Neural cell (in vitro differentiated cells): ENCODE measurements at regions not wholly inside any gene's neighbourhood (a gene's known extent, or its start where the extent isn't known, plus 50 kb on each side); places are given as distances from the start of the nearest gene placed in this dataset.
A peak's percentile ranks its signal among the peaks of the same experiment; 100 is the strongest.

Experiments
- H2AFZ ChIP-seq: fragments of 200-600, 300-800 bp; sonication (generic), shearing (Covaris generic); 2 replicates; pipeline ENCODE4 v1.6.0; 2014; ENCODE audit warnings: low read depth, mild to moderate bottlenecking, antibody characterized with exemption, low read length, moderate library complexity
- H3F3A ChIP-seq: fragments of 200-600 bp; shearing (Covaris generic); 2 replicates; pipeline ENCODE4 v1.6.1; 2016; ENCODE audit warnings: mild to moderate bottlenecking, moderate library complexity, mixed read lengths, antibody characterized with exemption, low read length; ENCODE audit not compliant: insufficient read depth, poor library complexity, severe bottlenecking
- H3K27ac ChIP-seq: fragments of 200-600, 300-800 bp; sonication (generic), shearing (Covaris generic); 2 replicates; pipeline ENCODE4 v1.5.1; 2014; ENCODE audit warnings: mild to moderate bottlenecking, low read length, moderate library complexity
- H3K27me3 ChIP-seq: fragments of 300-800, 200-600 bp; sonication (generic), shearing (Covaris generic); 2 replicates; pipeline ENCODE4 v1.6.0; 2014; ENCODE audit warnings: mild to moderate bottlenecking, low read depth, low read length, moderate library complexity; ENCODE audit not compliant: insufficient read depth
- H3K36me3 ChIP-seq: fragments of 300-800, 200-600 bp; sonication (generic), shearing (Covaris generic); 2 replicates; pipeline ENCODE4 v1.5.1; 2014; ENCODE audit warnings: mild to moderate bottlenecking, antibody characterized with exemption, low read length, moderate library complexity; ENCODE audit not compliant: insufficient read depth
- H3K4me2 ChIP-seq: fragments of 300-800, 200-600 bp; sonication (generic), shearing (Covaris generic); 2 replicates; pipeline ENCODE4 v1.6.0; 2014; ENCODE audit warnings: mild to moderate bottlenecking, low read length
- H3K4me3 ChIP-seq: fragments of 300-800, 200-600 bp; sonication (generic), shearing (Covaris generic); 2 replicates; pipeline ENCODE4 v1.5.1; 2014; ENCODE audit warnings: mild to moderate bottlenecking, low read length, moderate library complexity
- H3K79me2 ChIP-seq: fragments of 200-600 bp; shearing (Covaris generic); replicated peaks from 2 replicates; pipeline ENCODE4 v1.6.0; 2014; ENCODE audit warnings: mild to moderate bottlenecking, low read length, moderate library complexity; ENCODE audit not compliant: insufficient read depth
- H3K9ac ChIP-seq: fragments of 300-800, 200-600 bp; sonication (generic), shearing (Covaris generic); 2 replicates; pipeline ENCODE4 v1.6.1; 2016; ENCODE audit warnings: mild to moderate bottlenecking, low read length, mixed read lengths
- H3K9me2 ChIP-seq: fragments of 200-600 bp; shearing (Covaris generic); 2 replicates; pipeline ENCODE4 v1.6.1; 2016; ENCODE audit warnings: mild to moderate bottlenecking, low read length, mixed read lengths; ENCODE audit not compliant: insufficient read depth
- H3K9me3 ChIP-seq: fragments of 200-600, 300-800 bp; sonication (generic), shearing (Covaris generic); 2 replicates; pipeline ENCODE4 v1.6.1; 2016; ENCODE audit warnings: mild to moderate bottlenecking, mixed run types, low read length, moderate library complexity, mixed read lengths
- H4K20me1 ChIP-seq: fragments of 200-600 bp; shearing (Covaris generic); 2 replicates; pipeline ENCODE4 v1.6.1; 2016; ENCODE audit warnings: mild to moderate bottlenecking, mixed run types; ENCODE audit not compliant: insufficient read depth
- CTCF ChIP-seq: fragments of 450-650 bp; IDR thresholded peaks from 2 replicates; pipeline ENCODE4 v1.5.1; 2014; ENCODE audit warnings: antibody characterized with exemption, mild to moderate bottlenecking, moderate library complexity; ENCODE audit not compliant: poor library complexity, severe bottlenecking
- EP300 ChIP-seq: fragments of 450-650 bp; conservative IDR thresholded peaks from 2 replicates; pipeline ENCODE4 v1.6.1; 2014; ENCODE audit warnings: antibody characterized with exemption, mild to moderate bottlenecking, moderate library complexity; ENCODE audit not compliant: poor library complexity, severe bottlenecking
- EZH2 ChIP-seq: fragments of 200-600, 300-800 bp; shearing (Covaris generic), sonication (generic); IDR thresholded peaks from 2 replicates; pipeline ENCODE4 v1.6.1; 2014; ENCODE audit warnings: antibody characterized with exemption, low read length, borderline replicate concordance, mild to moderate bottlenecking; ENCODE audit not compliant: insufficient read depth, poor library complexity, severe bottlenecking
- MXI1 ChIP-seq: fragments of 450-650 bp; conservative IDR thresholded peaks from 2 replicates; pipeline ENCODE4 v1.6.1; 2014; ENCODE audit warnings: antibody characterized with exemption, mild to moderate bottlenecking; ENCODE audit not compliant: poor library complexity, severe bottlenecking
- POLR2AphosphoS5 ChIP-seq: IDR thresholded peaks from 2 replicates; pipeline ENCODE4 v1.6.1; 2012
- RAD21 ChIP-seq: fragments of 450-650 bp; conservative IDR thresholded peaks from 2 replicates; pipeline ENCODE4 v1.6.1; 2014; ENCODE audit warnings: antibody characterized with exemption, mild to moderate bottlenecking, moderate library complexity
- REST ChIP-seq: IDR thresholded peaks from 2 replicates; pipeline ENCODE4 v1.6.1; 2012; ENCODE audit warnings: borderline replicate concordance
- SMC3 ChIP-seq: fragments of 450-650 bp; conservative IDR thresholded peaks from 2 replicates; pipeline ENCODE4 v1.6.1; 2014; ENCODE audit warnings: antibody characterized with exemption, mild to moderate bottlenecking, moderate library complexity; ENCODE audit not compliant: poor library complexity
- TAF1 ChIP-seq: IDR thresholded peaks from 2 replicates; pipeline ENCODE4 v1.6.1; 2012; ENCODE audit warnings: low read depth

GRCh38 chr4:169810325-169811323, 52.9 kb upstream of the HPF1 start:
- no peaks in the 10 kb centered on the region for H3K27me3 ChIP-seq
- H2AFZ ChIP-seq: no peak overlapping the region
- no peaks in the 10 kb centered on the region for H3K9me2 ChIP-seq
- H3K36me3 ChIP-seq: no peaks in the 10 kb centered on the region
- H4K20me1 ChIP-seq: no peaks in the 10 kb centered on the region
- H3F3A ChIP-seq: no peaks in the 10 kb centered on the region
- no peak overlapping the region for H3K9ac ChIP-seq
- no peak overlapping the region for H3K4me2 ChIP-seq
- no peak for TF ChIP-seq REST
- peak; percentile 89 for TF ChIP-seq SMC3
- peak; percentile 78 for TF ChIP-seq RAD21
- peak; percentile 83 for TF ChIP-seq CTCF
- TF ChIP-seq EZH2: no peak
- no peaks in the 10 kb centered on the region for H3K9me3 ChIP-seq
- no peak overlapping the region for H3K4me3 ChIP-seq
- H3K79me2 ChIP-seq: no peaks in the 10 kb centered on the region
- H3K27ac ChIP-seq: peak overlapping the region; percentile 65

GRCh38 chr4:169807934-169808509, 50.3 kb upstream of the HPF1 start:
- H3K4me2 ChIP-seq: no peak overlapping the region
- H3K79me2 ChIP-seq: no peaks in the 10 kb centered on the region
- H3K9me3 ChIP-seq: peaks cover 3% of the 10 kb centered on the region
- no peaks in the 10 kb centered on the region for H3K27me3 ChIP-seq
- TF ChIP-seq CTCF (no peak), SMC3 (no peak), POLR2AphosphoS5 (no peak), REST (no peak), EP300 (no peak), MXI1 (no peak), RAD21 (no peak), TAF1 (no peak), EZH2 (no peak)
- H3K4me3 ChIP-seq: no peak overlapping the region
- H2AFZ ChIP-seq: no peak overlapping the region
- H4K20me1 ChIP-seq: no peaks in the 10 kb centered on the region
- H3F3A ChIP-seq: no peaks in the 10 kb centered on the region
- no peaks in the 10 kb centered on the region for H3K9me2 ChIP-seq
- no peak overlapping the region for H3K27ac ChIP-seq
- no peak overlapping the region for H3K9ac ChIP-seq
- H3K36me3 ChIP-seq: no peaks in the 10 kb centered on the region
